Breast epithelium (tissue), 4 donors: ENCODE measurements at regions not wholly inside any gene's neighbourhood (a gene's known extent, or its start where the extent isn't known, plus 50 kb on each side); places are given as distances from the start of the nearest gene placed in this dataset.
"Not testable (repeated sequence)": the region's sequence is repeated elsewhere in the genome, so short reads cannot be mapped to it uniquely, and the experiment has no call there.

Experiments used
- DNase-seq, 2 donors: peaks; one replicate each; pipeline ENCODE4 v3.0.0-alpha.2; 2019; ENCODE audit warnings: low spot score in 2 of 2
- H3K27ac ChIP-seq, 2 donors: fragments of 200-600 bp; sonication (generic) in 1 of 2; one replicate each; pipeline ENCODE4 v1.5.1; 2016 to 2019; ENCODE audit warnings: mild to moderate bottlenecking in 1 of 2
- H3K27me3 ChIP-seq, 2 donors: fragments of 200-600 bp; sonication (generic) in 1 of 2; one replicate each; pipeline versions ENCODE4 v1.5.1 to v1.6.0; 2017 to 2019; ENCODE audit warnings: control low read depth in 1 of 2, mild to moderate bottlenecking in 1 of 2
- H3K36me3 ChIP-seq: fragments of 200-600 bp; one replicate; pipeline ENCODE4 v1.5.1; 2019
- H3K4me1 ChIP-seq, 2 donors: fragments of 200-600 bp; sonication (generic); one replicate each; pipeline ENCODE4 v1.5.1; 2016 to 2019; ENCODE audit warnings: control low read depth in 1 of 2
- H3K4me3 ChIP-seq, 3 donors: fragments of 200-600 bp; sonication (generic); 1 replicate in 2 of 3; 2 replicates in 1 of 3; pipeline ENCODE4 v1.5.1; 2016 to 2019; ENCODE audit warnings: mild to moderate bottlenecking in 3 of 3, moderate library complexity in 2 of 3
- H3K9me3 ChIP-seq, 2 donors: fragments of 200-600 bp; sonication (generic) in 1 of 2; one replicate each; pipeline ENCODE4 v1.5.1; 2016 to 2019; ENCODE audit warnings: control low read depth in 1 of 2
- POLR2A ChIP-seq: fragments of 450-650 bp; IDR thresholded peaks from one replicate; pipeline ENCODE4 v1.6.1; 2016; ENCODE audit warnings: antibody characterized with exemption, mild to moderate bottlenecking, moderate library complexity
- POLR2AphosphoS5 ChIP-seq, 3 donors: sonication (generic); formaldehyde crosslinking; IDR thresholded peaks; one replicate each; pipeline ENCODE4 v1.6.1; 2017; ENCODE audit warnings: antibody characterized with exemption in 3 of 3
- intact Hi-C: fragments of 100-400 bp; cut with DNase I; formaldehyde crosslinking; loops from one replicate; pipeline ENCODE4 v1.15.1; 2023; ENCODE audit warnings: low total_unique reads
- TF ChIP-seq, protein P1 (sequence below), 3 donors: fragments of 450-650 bp; IDR thresholded peaks; one replicate each; pipeline ENCODE4 v1.5.1; 2016 to 2017; ENCODE audit warnings: antibody characterized with exemption in 3 of 3, mild to moderate bottlenecking in 3 of 3, moderate library complexity in 3 of 3

DNA sequence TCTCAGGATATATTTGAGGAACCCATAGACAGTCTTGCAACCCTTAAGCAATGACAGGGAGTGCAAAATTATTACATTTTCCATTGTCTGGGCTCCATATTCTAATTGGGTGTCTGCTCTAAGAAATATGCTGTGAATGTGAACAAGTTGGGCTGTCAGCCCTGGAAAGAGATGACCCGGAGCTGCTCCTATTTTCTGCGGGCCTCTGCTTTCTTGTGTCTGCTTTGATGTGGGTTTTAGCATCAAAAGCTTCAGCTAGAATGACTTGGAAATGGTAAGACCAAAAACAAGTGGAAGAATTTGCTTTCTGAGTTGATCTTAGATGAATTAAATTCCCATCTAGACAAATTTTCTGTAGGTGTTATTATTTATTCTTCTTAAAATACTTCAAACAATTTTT lies 343.6 kb upstream of the IGFBP3 start:
- intact Hi-C loops = loop anchor here (2.0 kb wide), 1 partner anchor 70 kb away; no protein-coding TSS in a partner anchor
- H3K36me3 ChIP-seq = no peaks in the 10 kb centered on the region
- TF ChIP-seq, protein P1, sequence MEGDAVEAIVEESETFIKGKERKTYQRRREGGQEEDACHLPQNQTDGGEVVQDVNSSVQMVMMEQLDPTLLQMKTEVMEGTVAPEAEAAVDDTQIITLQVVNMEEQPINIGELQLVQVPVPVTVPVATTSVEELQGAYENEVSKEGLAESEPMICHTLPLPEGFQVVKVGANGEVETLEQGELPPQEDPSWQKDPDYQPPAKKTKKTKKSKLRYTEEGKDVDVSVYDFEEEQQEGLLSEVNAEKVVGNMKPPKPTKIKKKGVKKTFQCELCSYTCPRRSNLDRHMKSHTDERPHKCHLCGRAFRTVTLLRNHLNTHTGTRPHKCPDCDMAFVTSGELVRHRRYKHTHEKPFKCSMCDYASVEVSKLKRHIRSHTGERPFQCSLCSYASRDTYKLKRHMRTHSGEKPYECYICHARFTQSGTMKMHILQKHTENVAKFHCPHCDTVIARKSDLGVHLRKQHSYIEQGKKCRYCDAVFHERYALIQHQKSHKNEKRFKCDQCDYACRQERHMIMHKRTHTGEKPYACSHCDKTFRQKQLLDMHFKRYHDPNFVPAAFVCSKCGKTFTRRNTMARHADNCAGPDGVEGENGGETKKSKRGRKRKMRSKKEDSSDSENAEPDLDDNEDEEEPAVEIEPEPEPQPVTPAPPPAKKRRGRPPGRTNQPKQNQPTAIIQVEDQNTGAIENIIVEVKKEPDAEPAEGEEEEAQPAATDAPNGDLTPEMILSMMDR (IDR thresholded peaks at IDR 0.05) = no peak
- no peak for TF ChIP-seq POLR2AphosphoS5 (IDR thresholded peaks at IDR 0.05)
- TF ChIP-seq POLR2A = no peak

DNA sequence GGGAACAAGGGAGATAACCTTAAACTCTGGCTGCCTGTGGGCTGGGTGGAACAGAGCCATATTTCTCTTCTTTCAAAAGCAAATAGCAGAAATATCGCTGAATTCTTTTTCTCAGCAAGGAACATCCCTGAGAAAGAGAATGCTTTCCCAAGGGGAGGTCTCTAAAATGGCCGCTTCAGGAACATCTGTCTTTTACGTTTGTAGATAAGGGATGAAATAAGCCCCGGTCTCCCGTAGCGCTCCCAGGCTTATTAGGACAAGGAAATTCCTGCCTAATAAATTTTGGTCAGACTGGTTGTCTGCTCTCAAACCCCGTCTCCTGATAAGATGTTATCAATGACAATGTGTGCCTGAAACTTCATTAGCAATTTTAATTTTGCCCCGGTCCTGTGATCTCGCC lies 340.6 kb upstream of the IGFBP3 start:
- H3K4me1 ChIP-seq, H3K36me3 ChIP-seq, H3K4me3 ChIP-seq, DNase-seq, intact Hi-C loops, H3K27ac ChIP-seq, H3K27me3 ChIP-seq: not testable (repeated sequence)
- peaks cover 10 to 22% of the 10 kb centered on the region in 2 donors for H3K9me3 ChIP-seq

More for the DNA sequence above, 343.6 kb upstream of the IGFBP3 start:
- Histone ChIP-seq H3K4me3 (no peak overlapping the region), H3K27ac (no peak overlapping the region), H3K27me3 (no peaks in the 10 kb centered on the region), H3K4me1 (no peaks in the 10 kb centered on the region), H3K9me3 (peaks cover 10 to 22% of the 10 kb centered on the region in 2 donors)
- no peak for DNase-seq

DNA sequence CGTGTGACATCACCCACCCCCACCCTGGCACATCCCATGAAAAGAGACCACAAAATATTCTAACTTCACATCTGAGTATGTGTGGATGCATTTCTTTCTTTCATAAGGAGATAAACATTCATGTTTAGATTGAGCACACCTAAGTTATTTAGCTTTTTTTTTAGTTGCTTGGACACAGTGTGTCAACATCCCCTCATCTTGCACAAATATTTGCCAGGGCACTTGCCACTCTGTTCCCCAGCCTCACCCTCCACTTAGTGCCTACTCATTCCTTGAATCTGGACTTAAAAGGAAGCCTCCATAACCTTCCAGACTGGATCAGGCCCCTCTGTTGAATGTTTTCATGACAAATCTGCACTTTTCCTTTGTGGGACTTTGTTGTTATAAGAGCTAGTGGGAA lies 338.9 kb upstream of the IGFBP3 start:
- TF ChIP-seq, protein P1 (IDR thresholded peaks at IDR 0.05) = no peak
- TF ChIP-seq POLR2A (no peak), POLR2AphosphoS5 (IDR thresholded peaks at IDR 0.05) (no peak)
- no peak overlapping the region for H3K27ac ChIP-seq

DNA sequence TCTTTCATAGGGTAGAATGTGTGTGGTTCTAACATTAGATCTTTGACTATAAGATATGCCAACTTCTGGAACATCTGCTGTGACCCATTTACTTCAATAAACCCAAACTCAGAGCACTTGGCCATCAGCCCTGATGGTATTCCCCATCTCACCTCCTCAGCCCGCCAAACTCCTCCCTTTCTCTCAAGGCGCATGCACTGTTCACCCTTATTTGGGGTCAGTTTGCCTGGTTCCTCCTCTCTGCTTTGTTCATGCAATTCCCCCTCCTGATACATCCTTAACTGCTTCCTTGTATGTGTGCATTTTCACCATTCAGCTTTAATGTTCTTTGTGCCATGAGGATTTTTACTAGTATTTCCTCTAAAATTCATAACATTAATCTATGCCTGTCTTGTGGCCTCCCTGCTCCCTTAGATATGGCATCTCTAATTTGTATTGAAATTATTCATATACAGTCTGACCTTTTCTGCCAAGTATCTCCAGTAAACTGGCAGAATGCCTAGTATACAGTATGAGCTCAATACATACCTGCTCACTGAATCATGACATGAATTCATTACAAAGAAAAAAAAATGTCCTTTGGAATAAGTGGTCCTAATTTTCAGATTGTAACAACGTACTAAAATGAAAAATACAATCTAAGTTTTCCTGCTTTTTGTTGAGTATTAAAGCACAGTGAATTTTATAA lies 336.8 kb upstream of the IGFBP3 start:
- H3K27ac ChIP-seq = no peak overlapping the region
- no peak for DNase-seq
- H3K4me1 ChIP-seq = no peaks in the 10 kb centered on the region
- peaks cover 10 to 22% of the 10 kb centered on the region in 2 donors for H3K9me3 ChIP-seq
- TF ChIP-seq, protein P1 (IDR thresholded peaks at IDR 0.05) = no peak
- no peak for TF ChIP-seq POLR2A
- no peak for TF ChIP-seq POLR2AphosphoS5 (IDR thresholded peaks at IDR 0.05)
- H3K27me3 ChIP-seq = no peaks in the 10 kb centered on the region
- intact Hi-C loops = no loop called here
- H3K36me3 ChIP-seq = no peaks in the 10 kb centered on the region
- no peak overlapping the region for H3K4me3 ChIP-seq

More for the DNA sequence above, 338.9 kb upstream of the IGFBP3 start:
- H3K4me1 ChIP-seq = no peaks in the 10 kb centered on the region
- H3K4me3 ChIP-seq = no peak overlapping the region
- H3K9me3 ChIP-seq = peaks cover 10 to 22% of the 10 kb centered on the region in 2 donors
- no peak for DNase-seq
- H3K27me3 ChIP-seq = no peaks in the 10 kb centered on the region
- intact Hi-C loops = no loop called here
- no peaks in the 10 kb centered on the region for H3K36me3 ChIP-seq

DNA sequence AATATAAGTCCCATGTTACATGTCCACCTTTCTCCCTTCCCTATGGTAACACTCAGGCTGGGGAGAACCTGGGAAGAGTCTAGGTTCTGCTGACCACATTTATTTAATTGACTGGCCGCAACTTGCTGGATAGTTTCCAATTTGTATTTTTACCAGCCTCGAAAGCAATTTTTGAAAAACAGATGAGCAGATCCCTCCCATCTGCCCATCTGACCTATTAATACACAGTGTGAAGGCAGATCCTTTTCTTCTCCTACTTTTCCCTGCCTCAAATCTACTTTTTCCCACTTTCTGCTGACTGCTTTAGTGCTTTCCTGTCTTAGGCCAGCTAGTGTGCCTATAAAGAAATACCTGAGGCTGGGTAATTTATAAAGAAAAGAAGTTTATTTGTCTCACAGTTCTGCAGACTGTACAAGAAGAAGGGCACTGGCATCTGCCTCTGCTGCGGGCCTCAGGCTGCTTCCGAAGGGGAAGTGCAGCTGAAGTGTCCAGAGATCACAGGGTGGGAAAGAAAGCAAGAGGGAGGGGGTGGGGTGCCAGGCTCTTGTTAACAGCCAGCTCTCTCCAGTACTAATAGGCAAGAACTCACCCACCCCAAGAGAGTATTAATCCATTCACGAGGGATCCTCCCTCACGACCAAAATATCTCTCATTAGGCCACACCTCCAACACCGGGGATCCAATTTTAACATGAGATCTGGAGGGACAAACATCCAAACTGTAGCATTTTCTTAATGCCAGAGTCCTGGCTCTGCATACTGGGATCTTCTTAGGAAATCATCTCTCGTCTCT lies 336.0 kb upstream of the IGFBP3 start:
- DNase-seq = no peak
- H3K9me3 ChIP-seq = peaks cover 10 to 14% of the 10 kb centered on the region in 2 donors
- H3K4me3 ChIP-seq = no peak overlapping the region
- TF ChIP-seq POLR2A (no peak), POLR2AphosphoS5 (IDR thresholded peaks at IDR 0.05) (no peak)
- TF ChIP-seq, protein P1 (IDR thresholded peaks at IDR 0.05) = no peak
- H3K27me3 ChIP-seq = no peaks in the 10 kb centered on the region
- H3K27ac ChIP-seq = no peak overlapping the region
- intact Hi-C loops = no loop called here
- no peaks in the 10 kb centered on the region for H3K4me1 ChIP-seq
- no peaks in the 10 kb centered on the region for H3K36me3 ChIP-seq
